Endothelial cell of umbilical vein (primary cell): ENCODE measurements at regions not wholly inside any gene's neighbourhood (a gene's known extent, or its start where the extent isn't known, plus 50 kb on each side); places are given as distances from the start of the nearest gene placed in this dataset.

Experiments
- EZH2 ChIP-seq: IDR thresholded peaks from 2 replicates; pipeline ENCODE4 v1.6.1; 2012; ENCODE audit warnings: borderline replicate concordance, low read depth, mild to moderate bottlenecking, moderate library complexity, low read length, inconsistent platforms; ENCODE audit not compliant: severe bottlenecking
- POLR2A ChIP-seq: IDR thresholded peaks from 2 replicates; pipeline ENCODE4 v1.6.1; 2012; ENCODE audit warnings: low read depth, mild to moderate bottlenecking, control low read depth, low read length
- TF ChIP-seq, protein P1 (sequence below), 2 donors: IDR thresholded peaks; 1 replicate in 1 of 2; 2 replicates in 1 of 2; pipeline ENCODE4 v1.5.1; 2011; ENCODE audit warnings: low read length in 2 of 2, mild to moderate bottlenecking in 2 of 2, moderate library complexity in 2 of 2, control low read depth in 1 of 2, inconsistent platforms in 1 of 2, low read depth in 1 of 2; ENCODE audit not compliant: insufficient read depth in 1 of 2; ENCODE audit errors: extremely low read depth in 1 of 2

GRCh38 chr15:94535298-94536048 is 304.1 kb downstream of the MCTP2 start:
- TF ChIP-seq POLR2A (no peak), EZH2 (no peak)
- TF ChIP-seq, protein P1, sequence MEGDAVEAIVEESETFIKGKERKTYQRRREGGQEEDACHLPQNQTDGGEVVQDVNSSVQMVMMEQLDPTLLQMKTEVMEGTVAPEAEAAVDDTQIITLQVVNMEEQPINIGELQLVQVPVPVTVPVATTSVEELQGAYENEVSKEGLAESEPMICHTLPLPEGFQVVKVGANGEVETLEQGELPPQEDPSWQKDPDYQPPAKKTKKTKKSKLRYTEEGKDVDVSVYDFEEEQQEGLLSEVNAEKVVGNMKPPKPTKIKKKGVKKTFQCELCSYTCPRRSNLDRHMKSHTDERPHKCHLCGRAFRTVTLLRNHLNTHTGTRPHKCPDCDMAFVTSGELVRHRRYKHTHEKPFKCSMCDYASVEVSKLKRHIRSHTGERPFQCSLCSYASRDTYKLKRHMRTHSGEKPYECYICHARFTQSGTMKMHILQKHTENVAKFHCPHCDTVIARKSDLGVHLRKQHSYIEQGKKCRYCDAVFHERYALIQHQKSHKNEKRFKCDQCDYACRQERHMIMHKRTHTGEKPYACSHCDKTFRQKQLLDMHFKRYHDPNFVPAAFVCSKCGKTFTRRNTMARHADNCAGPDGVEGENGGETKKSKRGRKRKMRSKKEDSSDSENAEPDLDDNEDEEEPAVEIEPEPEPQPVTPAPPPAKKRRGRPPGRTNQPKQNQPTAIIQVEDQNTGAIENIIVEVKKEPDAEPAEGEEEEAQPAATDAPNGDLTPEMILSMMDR (IDR thresholded peaks at IDR 0.05; ENCODE audit: extremely low read depth in 1 of 2, insufficient read depth in 1 of 2, low read depth in 1 of 2, low read length in 2 of 2): no peak
